IPS-NIHi7 (cell line): ENCODE measurements at regions not wholly inside any gene's neighbourhood (a gene's known extent, or its start where the extent isn't known, plus 50 kb on each side); places are given as distances from the start of the nearest gene placed in this dataset.
"Not testable (repeated sequence)": the region's sequence is repeated elsewhere in the genome, so short reads cannot be mapped to it uniquely, and the experiment has no call there.

Experiments used
- DNase-seq: peaks from one replicate; pipeline ENCODE4 v3.0.0; 2012; ENCODE audit warnings: mixed read lengths; ENCODE audit errors: extremely low spot score

DNA sequence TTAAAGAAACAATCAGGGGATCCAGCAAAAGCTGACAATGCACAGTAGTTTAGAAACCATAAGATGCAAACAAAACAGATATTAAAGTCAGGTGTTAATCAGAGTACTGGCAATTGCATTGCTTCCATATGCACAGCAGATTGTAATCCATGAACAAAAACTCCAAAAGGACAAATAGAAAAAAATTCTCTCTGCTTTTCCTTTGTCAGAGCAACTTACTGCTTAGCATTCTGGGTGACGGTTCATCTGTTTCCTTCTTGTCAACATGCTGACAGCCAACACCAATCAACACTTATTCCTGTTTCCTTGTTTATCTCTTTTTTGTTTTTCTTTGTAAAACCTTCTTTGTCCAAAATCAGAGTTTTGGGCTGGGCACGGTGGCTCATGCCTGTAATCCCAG is 473.1 kb downstream of the XIRP2 start:
- DNase-seq: no peak

DNA sequence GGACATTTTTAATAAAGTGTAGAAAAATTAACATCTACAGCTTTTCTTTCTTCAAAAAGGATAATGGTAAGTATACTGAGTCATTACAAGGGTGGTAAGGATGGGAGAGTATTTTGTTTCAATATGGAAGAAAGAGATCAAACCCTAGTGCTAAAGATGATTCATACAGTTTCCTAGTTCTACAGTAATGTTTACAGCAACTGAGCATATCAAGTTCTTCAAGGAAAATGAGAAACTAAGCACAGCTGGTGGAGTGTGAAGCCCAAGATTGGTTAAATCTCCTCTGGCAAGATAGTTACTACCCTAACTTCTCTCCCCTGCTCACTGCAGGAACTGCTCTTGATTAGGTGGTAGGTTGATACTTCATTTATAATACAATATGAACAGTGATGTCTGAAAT is 467.5 kb downstream of the XIRP2 start:
- DNase-seq: no peak

DNA sequence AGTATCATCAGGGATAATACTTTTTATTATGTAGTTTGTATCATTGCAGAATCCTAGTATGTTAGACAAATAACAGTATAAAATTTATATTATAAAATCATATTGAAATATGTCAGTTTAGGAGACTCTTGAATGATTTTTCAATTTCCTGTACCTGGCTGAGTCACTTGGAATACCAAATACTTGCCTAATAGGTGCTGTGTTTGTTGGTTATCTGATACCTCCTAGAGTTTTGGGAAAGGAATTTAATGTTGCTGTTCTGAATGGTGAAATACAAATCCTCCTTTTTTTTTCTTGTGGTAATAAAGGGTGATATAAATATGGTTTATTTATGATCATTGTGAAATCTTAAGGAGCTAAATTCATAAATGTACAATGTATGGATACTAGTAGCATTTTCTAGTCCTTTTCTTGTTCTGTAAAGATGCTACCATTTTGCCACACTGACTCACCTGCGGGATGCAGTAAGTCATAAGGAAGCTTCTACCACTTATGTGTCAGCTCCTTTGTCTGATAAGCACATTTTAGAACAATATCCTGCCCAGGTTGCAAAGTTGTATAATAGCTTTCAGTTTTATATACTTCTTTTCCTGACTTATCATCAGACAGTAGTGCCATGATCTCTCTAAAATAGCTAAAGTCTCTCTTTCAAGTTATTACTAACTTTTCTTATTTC is 465.5 kb downstream of the XIRP2 start:
- DNase-seq: no peak

DNA sequence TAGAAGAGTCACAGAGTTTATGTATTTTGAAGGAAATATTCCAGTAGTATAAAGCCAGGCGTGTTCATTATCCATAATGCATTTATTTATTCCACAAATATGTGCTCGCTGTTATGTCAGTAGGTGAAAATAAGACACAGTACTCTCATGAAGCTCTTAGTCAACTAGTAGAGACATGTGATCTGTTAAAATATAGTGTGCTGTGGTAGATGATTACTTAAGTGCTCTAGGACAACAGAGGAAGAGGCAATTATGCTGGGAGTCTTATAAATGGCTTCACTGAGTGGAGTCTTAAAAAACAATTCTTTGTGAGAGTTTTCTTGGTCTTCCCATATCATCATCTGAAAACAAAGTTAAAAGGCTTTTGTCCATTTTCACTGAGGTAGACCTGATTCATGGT is 457.3 kb downstream of the XIRP2 start:
- no peak for DNase-seq

DNA sequence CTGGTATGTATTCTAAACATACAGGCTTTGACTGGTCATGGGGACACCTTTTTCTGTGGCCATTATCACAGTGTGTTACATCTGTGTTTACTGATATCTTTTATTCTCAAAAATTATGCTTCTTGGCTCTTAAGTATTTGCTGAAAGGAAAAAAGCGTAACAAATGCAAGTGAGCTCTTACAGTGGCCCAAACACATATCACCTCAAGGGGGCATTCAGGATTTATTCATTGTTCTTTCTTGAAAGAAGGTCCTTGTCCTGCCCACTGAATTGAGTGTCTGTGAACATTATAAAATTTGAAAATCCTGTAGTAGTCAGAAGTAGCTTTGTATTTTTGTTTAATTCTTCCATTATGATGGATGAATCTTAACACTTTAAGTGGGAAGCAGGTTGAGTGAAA is 454.5 kb downstream of the XIRP2 start:
- DNase-seq: peak; percentile 16

DNA sequence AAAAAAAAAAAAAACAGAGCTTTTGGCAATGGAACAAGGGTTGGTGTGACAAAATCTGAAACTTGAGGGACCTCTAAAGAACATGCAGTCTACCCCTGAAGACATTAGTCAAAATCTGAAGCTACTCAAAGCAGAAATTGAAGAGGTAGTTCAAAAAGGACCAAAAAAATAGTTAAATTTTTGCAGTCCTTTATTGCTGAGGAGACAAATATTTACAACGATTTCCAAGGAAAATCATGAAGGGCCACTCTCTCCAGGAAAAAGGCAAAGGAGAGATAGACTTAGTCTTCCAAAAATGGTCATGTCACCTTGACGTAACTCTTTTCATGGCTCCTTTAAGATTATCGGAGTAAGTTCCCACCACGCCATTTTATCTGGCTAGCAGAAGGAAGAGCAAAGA is 452.0 kb downstream of the XIRP2 start:
- no peak for DNase-seq

DNA sequence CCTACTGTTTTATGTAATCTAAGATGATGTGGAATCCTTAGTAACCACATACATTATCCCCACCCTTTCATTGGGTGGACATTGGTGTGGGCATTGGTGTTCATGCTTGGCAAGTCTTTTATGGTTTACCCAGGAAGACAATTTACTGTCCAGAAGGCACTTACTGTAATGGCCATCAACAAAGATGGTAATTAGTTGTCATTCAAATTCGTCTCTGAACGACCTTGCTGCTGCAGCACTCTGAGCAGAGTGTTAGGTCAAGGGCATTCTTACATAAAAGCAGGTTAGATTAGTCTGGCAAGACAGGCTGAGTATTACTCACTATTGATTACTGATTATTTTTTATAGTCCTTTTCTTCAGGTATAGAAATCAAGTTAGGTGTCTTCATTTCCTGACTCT is 447.9 kb downstream of the XIRP2 start:
- no peak for DNase-seq

DNA sequence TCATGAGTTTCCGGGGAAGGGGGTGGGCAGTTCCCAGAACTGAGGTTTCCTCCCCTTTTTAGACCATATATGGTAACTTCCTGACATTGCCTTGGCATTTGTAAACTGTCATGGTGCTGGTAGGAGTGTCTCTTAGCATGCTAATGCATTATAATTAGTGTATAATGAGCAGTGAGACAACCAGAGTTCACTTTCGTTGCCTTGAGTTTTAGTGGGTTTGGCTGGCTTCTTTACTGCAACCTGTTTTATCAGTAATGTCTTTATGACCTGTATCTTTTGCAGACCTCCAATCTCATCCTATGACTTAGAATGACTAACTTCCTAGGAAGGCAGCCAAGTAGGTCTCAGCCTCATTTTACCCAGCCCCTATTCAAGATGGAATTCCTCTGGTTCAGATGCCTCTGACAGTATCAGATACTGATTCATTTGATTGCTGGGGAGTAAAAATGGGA is 447.3 kb downstream of the XIRP2 start:
- no peak for DNase-seq

DNA sequence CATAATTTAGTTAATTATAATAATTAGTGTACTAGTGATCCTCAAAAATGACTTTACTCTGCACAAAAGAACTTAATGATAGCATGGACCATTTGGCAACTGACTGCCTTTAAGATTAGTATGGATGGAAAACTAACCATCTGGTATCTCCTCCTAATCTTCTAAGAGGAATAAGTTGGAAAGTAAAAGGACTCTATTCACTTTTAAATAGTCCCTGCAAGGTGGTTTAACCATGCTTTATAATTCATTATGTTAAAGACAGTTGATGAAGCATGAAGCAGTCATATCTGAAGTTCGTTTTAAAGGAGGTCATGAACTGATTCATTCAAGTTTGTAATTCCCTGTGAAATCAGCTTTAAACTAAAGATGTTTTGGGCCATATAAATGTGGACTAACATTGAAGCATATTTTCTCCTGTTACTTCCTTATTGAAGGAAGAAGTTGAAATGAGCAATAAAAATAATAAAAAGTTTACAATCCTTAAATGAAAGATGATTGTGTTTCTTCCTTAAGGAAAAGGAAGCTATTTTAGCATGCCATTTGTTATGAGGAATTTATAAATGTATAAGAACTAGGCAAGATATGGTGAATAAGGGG is 446.0 kb downstream of the XIRP2 start:
- no peak for DNase-seq

DNA sequence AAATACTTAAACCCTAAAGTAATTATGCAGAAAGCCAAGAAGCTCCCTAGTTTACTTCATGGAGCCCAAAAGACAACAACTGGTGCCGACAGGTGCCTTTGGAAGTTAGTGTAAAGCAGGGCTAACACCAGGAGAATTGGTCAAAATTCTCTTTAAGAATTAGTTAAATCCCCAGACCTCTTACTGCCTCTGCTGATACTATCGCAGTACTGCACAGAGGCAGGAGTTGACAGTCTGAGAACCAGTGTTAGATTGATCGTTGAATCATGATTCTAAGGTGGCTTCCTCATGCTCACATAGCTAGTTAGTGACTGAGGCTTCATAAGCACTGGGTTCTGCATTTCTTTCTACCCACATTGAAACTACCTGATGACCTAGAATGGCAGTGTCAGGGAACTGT is 445.0 kb downstream of the XIRP2 start:
- peak; percentile 22 for DNase-seq

DNA sequence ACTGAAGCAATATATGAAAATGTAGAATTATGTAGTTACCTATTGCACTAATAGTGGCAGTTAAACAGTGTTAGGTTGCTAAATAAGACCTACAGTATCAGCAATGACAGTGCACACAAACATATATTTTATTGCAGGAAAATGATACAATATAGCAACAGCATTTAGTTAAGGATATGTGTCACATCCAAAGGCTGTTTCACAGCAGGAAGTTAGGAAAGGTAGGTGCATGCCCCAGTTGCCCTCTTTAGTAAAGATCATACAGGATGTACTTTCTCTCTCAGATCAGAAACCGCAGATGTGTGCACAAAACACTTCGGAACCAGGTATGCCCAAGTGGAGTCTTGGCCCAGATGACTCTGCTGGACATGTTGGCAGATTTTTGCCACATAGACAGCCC is 444.1 kb downstream of the XIRP2 start:
- DNase-seq: no peak

DNA sequence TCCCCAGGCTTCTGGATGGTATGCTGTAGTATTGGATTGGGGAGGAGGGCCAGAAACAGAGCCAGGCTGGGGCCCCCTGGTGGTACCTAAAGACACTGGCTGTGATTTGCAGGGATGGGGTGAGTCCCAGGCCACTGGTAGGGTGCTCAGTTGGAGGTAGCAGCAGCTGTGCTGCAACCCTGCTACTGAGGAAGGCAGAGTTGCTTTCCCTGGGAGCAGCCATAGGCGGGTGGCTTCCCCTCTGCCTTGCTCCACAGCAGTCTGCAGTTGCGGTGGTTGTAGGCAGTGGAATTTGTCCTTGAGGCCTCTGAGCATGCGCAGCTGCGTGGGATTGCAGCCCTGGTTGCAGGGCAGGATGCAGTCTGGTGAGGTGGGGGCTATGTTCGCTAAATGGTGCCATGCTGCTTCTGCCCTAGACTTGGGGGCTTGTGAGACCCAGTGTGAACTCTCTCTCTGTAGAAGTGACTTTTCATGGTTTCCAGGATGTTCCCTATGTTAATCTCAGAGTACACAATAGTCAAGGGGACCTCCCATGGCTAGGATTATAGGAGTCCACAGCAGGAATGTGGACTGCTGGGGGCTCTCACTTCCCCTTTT is 443.5 kb downstream of the XIRP2 start:
- peak; percentile 76 for DNase-seq

DNA sequence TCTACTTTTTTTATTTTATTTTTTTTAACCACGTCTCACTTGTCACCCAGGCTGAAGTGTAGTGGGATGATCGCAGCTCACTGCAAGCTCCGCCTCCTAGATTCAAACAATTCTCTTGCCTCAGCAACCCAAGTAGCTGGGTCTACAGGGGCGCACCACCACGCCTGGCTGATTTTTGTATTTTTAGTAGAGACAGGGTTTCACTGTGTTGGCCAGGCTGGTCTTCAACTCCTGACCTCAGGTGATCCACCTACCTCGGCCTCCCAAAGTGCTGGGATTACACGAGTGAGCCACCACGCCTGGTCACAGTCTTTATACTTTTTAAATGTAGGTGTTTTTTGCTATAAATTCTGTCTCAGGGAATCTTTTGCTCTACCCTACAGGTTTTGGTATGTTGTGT is 440.5 kb downstream of the XIRP2 start:
- not testable (repeated sequence) for DNase-seq

DNA sequence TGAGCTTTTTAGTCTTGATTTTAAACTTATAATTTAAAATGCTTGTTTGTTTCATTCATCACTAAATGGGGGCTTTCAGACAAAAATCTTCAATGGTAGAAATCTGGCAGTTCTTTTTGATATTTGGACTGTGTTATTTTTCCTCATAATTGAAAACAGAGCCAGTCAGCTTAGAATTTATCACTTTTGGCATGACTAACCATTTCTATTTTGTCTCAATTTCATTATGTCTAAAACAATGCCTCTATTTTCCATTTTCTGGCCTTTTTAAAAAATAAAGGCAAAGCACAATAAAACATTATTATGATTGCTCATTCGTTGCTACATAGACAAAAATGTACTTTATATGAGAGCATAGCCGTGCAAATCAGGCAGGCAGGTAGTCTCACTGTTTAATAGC is 434.5 kb downstream of the XIRP2 start:
- no peak for DNase-seq

DNA sequence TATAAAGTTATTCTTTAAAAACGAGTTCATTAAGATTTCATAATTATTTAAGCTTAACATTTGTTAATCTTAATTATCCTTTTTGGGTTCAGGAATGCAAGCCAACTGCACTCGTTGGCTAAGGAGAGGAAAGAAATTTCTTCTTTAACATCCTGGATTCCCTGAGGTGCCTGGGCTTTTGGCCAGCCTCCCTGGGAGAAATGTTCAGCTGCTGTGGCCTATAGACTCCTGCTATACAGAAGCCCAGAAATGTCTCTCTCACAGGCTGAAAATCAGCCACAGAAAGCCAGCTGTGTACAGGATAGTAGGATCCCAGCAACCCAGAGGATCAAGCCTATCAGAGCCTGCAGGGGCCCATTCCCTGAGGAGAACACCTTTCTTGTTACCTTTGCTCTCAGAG is 430.3 kb downstream of the XIRP2 start:
- no peak for DNase-seq

DNA sequence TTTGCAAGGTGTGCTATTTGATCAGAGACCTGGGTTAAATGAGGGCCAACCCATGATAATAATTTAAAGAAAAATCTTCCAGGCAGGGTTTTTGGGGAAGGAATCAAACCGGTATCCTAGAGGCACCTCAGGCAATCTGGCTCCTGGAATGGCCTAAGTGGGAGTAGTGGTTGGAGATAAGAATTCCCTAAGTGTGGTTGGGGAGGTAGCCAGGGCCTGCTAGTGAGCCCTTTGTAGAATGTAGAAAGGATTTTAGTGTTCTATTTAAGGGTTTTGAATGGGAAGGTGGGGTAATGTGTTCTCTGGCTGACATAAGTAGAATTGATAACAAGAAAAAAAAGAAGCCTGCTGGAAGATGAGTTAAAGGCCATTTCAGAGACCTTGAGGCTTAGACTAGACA is 422.2 kb downstream of the XIRP2 start:
- no peak for DNase-seq
